Endothelial cell of umbilical vein (primary cell): ENCODE measurements at regions not wholly inside any gene's neighbourhood (a gene's known extent, or its start where the extent isn't known, plus 50 kb on each side); places are given as distances from the start of the nearest gene placed in this dataset.
A peak's percentile ranks its signal among the peaks of the same experiment; 100 is the strongest.

Experiments
- BruUV-seq: library from RNA; stranded (reverse); fragments of 400-500 nt; replicated peaks from 2 replicates; lab custom pipeline; 2021; lab: Mats Ljungman, UMichigan
- CTCF ChIA-PET: fragments of 300-600, 350-600 bp; sonication (Branson Sonifier 250); formaldehyde crosslinking; loops from one replicate; lab custom pipeline; 2021; ENCODE audit warnings: antibody characterized with exemption, inconsistent platforms; lab: Charles Lee
- POLR2A ChIA-PET: fragments of 300-600, 350-600 bp; sonication (Branson Sonifier 250); formaldehyde crosslinking; loops from one replicate; lab custom pipeline; 2021; ENCODE audit warnings: antibody characterized with exemption, inconsistent platforms; lab: Charles Lee
- DNase-seq: peaks from one replicate; pipeline ENCODE4 v3.0.0-alpha.2; 2011; ENCODE audit warnings: low read depth, low spot score
- FAIRE-seq: peaks from 2 replicates; lab custom pipeline; 2011; peaks lifted over from hg19 to GRCh38; lab: Jason Lieb, UNC
- H2AFZ ChIP-seq: 2 replicates; pipeline ENCODE4 v1.6.0; 2012; ENCODE audit warnings: low read depth, low read length, control low read depth, inconsistent platforms
- H3K27ac ChIP-seq: 2 replicates; pipeline ENCODE4 v1.5.1; 2011; ENCODE audit warnings: low read depth, mild to moderate bottlenecking, control low read depth, low read length, moderate library complexity; ENCODE audit not compliant: insufficient read depth
- H3K27me3 ChIP-seq, 2 experiments: 2 replicates each; pipeline versions ENCODE4 v1.6.0 to v1.6.1; 2011; ENCODE audit warnings: low read length in 2 of 2, mixed read lengths in 1 of 2; ENCODE audit not compliant: control insufficient read depth in 2 of 2, insufficient read depth in 2 of 2
- H3K36me3 ChIP-seq, 2 experiments: 2 replicates in 1 of 2; 3 replicates in 1 of 2; pipeline ENCODE4 v1.5.1; 2011; ENCODE audit warnings: low read length in 2 of 2, mild to moderate bottlenecking in 1 of 2, moderate library complexity in 1 of 2; ENCODE audit not compliant: control insufficient read depth in 2 of 2, insufficient read depth in 2 of 2; ENCODE audit errors: extremely low read depth in 1 of 2
- H3K4me1 ChIP-seq: 3 replicates; pipeline ENCODE4 v1.5.1; 2011; ENCODE audit warnings: mild to moderate bottlenecking, low read length; ENCODE audit not compliant: control insufficient read depth, insufficient read depth; ENCODE audit errors: extremely low read depth
- H3K4me2 ChIP-seq: 2 replicates; pipeline ENCODE4 v1.6.1; 2011; ENCODE audit warnings: low read length, control low read depth, mixed read lengths; ENCODE audit not compliant: insufficient read depth
- H3K4me3 ChIP-seq, 3 experiments: fragments of 200-600 bp in 1 of 3; sonication (generic), shearing (Covaris generic) in 1 of 3; replicated peaks in 1 of 3; 2 replicates each; pipeline ENCODE4 v1.5.1; 2011 to 2016; ENCODE audit warnings: control low read depth in 3 of 3, low read length in 3 of 3, mild to moderate bottlenecking in 2 of 3, inconsistent platforms in 1 of 3, low read depth in 1 of 3, moderate library complexity in 1 of 3; ENCODE audit not compliant: insufficient read depth in 1 of 3
- H3K79me2 ChIP-seq: 2 replicates; pipeline ENCODE4 v1.6.0; 2012; ENCODE audit warnings: low read length, inconsistent platforms; ENCODE audit not compliant: control insufficient read depth, insufficient read depth
- H3K9ac ChIP-seq: replicated peaks from 2 replicates; pipeline ENCODE3; 2011; ENCODE audit warnings: low read length, control low read depth; ENCODE audit not compliant: insufficient read depth; ENCODE audit errors: extremely low read depth
- H3K9me1 ChIP-seq: replicated peaks from 3 replicates; pipeline ENCODE4 v1.6.0; 2011; ENCODE audit warnings: mild to moderate bottlenecking, low read length; ENCODE audit not compliant: control insufficient read depth, insufficient read depth; ENCODE audit errors: extremely low read depth
- H3K9me3 ChIP-seq: replicated peaks from 2 replicates; pipeline ENCODE4 v1.5.1; 2012; ENCODE audit warnings: low read length, inconsistent platforms; ENCODE audit not compliant: control insufficient read depth, insufficient read depth
- H4K20me1 ChIP-seq: replicated peaks from 2 replicates; pipeline ENCODE3; 2011; ENCODE audit warnings: mild to moderate bottlenecking, low read length; ENCODE audit not compliant: control insufficient read depth, insufficient read depth; ENCODE audit errors: extremely low read depth
- EZH2 ChIP-seq: IDR thresholded peaks from 2 replicates; pipeline ENCODE4 v1.6.1; 2012; ENCODE audit warnings: borderline replicate concordance, low read depth, mild to moderate bottlenecking, moderate library complexity, low read length, inconsistent platforms; ENCODE audit not compliant: severe bottlenecking
- MYC ChIP-seq: IDR thresholded peaks from one replicate; pipeline ENCODE4 v1.6.1; 2011; ENCODE audit warnings: mild to moderate bottlenecking, low read depth, low read length
- POLR2A ChIP-seq: IDR thresholded peaks from 2 replicates; pipeline ENCODE4 v1.6.1; 2012; ENCODE audit warnings: low read depth, mild to moderate bottlenecking, control low read depth, low read length
- dilution Hi-C: fragments of 300-500 bp; cut with MboI; formaldehyde crosslinking; loops from one replicate; pipeline ENCODE4 v1.15.0; 2019; ENCODE audit warnings: low sequenced_read_pairs; ENCODE audit not compliant: extremely low pct_ligation_motif_present
- intact Hi-C: fragments of 100-400 bp; cut with micrococcal nuclease; formaldehyde crosslinking; loops from one replicate; pipeline ENCODE4 v1.10.0; 2022
- TF ChIP-seq, protein P1 (sequence below), 2 donors: IDR thresholded peaks; 1 replicate in 1 of 2; 2 replicates in 1 of 2; pipeline ENCODE4 v1.5.1; 2011; ENCODE audit warnings: low read length in 2 of 2, mild to moderate bottlenecking in 2 of 2, moderate library complexity in 2 of 2, control low read depth in 1 of 2, inconsistent platforms in 1 of 2, low read depth in 1 of 2; ENCODE audit not compliant: insufficient read depth in 1 of 2; ENCODE audit errors: extremely low read depth in 1 of 2

DNA sequence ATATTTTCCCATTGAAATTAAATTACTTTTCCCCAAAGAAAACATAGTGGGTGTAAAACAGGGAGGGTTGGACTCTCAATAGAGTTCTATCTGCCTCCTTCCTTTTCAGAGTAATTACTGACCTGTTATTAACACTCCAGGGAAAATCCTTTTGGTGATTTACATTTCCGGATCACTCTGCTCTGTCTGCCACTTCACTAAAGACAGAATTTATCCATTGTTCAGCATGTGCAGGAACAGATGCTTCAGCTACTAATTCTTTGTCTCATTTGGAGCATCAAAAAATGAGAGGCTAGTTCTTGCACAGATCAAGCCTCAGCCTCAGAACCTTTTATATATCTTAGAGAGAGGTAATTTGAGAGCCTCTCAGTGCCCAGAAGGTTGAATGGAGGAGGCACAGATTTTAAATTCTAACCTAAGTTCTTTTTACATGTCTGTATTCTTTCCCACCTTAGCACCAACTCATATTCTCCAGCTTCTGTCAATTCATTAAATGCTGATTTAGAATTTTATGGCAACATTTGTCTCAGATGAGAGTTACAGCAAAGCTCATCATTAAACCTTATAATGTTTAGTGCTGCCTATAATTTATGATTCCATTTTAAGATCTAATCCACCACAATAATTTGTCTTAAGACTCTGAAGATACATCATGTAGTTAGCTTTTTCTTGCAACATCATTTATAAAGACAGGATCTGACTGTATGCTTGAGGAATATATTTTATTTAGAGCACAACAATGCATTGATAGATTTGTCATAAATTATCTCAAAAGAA is 1494.4 kb downstream of the STIM2 start:
- no peaks in the 10 kb centered on the region for H3K9me3 ChIP-seq
- H3K4me2 ChIP-seq = peak overlapping the region; percentile 86
- no peaks in the 10 kb centered on the region for H4K20me1 ChIP-seq
- H3K36me3 ChIP-seq = no peaks in the 10 kb centered on the region
- CTCF ChIA-PET = interaction anchor here (1.0 kb wide), 2 partner anchors 9 to 130 kb away, joined by 3 to 4 read pairs; no protein-coding TSS in a partner anchor
- H3K79me2 ChIP-seq = no peaks in the 10 kb centered on the region
- H3K27me3 ChIP-seq = no peaks in the 10 kb centered on the region
- FAIRE-seq = no peak
- H3K27ac ChIP-seq = peak overlapping the region; percentile 79
- TF ChIP-seq MYC (no peak), POLR2A (peak; percentile 34)
- DNase-seq = no peak
- TSS peak; percentile 84 for BruUV-seq
- intact Hi-C loops = loop anchor here (1.0 to 5.0 kb wide), 3 partner anchors 14 to 202 kb away; no protein-coding TSS in a partner anchor
- dilution Hi-C loops = no loop called here
- peak overlapping the region; percentile 57 for H2AFZ ChIP-seq
- POLR2A ChIA-PET = no interaction called here
- H3K4me1 ChIP-seq = peaks cover 25% of the 10 kb centered on the region
- H3K9me1 ChIP-seq = no peaks in the 10 kb centered on the region
- peak overlapping the region; percentile 38 for H3K9ac ChIP-seq
- peak overlapping the region in 1 of 3 experiments; percentile 38 for H3K4me3 ChIP-seq

DNA sequence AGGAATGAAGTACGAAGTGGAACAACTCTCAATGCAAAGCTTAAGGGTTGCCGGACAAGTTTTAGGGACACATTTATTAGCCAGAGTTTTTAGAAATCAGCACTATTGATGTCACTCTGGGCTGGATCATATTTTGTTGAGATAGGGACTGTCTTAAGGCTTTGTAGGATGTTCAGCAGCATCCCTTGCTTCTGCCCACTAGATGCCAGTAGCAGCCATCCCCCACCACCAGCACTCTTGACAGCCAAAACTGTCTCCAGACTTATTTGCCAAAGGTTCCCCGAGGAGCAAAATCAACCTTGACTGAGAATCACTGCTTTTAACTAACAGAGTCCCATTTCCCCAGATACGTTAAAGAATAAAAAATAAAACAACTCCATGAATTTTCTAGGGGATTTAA is 1497.3 kb downstream of the STIM2 start:
- POLR2A ChIA-PET = no interaction called here
- FAIRE-seq = no peak
- BruUV-seq = no TSS peak
- H4K20me1 ChIP-seq = no peaks in the 10 kb centered on the region
- H3K27ac ChIP-seq = no peak overlapping the region
- no peaks in the 10 kb centered on the region for H3K36me3 ChIP-seq
- intact Hi-C loops (no loop called here), dilution Hi-C loops (no loop called here)
- H3K9ac ChIP-seq = no peak overlapping the region
- no peaks in the 10 kb centered on the region for H3K79me2 ChIP-seq
- H3K27me3 ChIP-seq = no peaks in the 10 kb centered on the region
- no peak overlapping the region for H3K4me2 ChIP-seq
- no peaks in the 10 kb centered on the region for H3K9me3 ChIP-seq
- peak overlapping the region; percentile 41 for H2AFZ ChIP-seq
- no peak overlapping the region for H3K4me3 ChIP-seq
- H3K4me1 ChIP-seq = peaks cover 25% of the 10 kb centered on the region
- H3K9me1 ChIP-seq = no peaks in the 10 kb centered on the region
- CTCF ChIA-PET = no interaction called here
- DNase-seq = no peak
- TF ChIP-seq, protein P1, sequence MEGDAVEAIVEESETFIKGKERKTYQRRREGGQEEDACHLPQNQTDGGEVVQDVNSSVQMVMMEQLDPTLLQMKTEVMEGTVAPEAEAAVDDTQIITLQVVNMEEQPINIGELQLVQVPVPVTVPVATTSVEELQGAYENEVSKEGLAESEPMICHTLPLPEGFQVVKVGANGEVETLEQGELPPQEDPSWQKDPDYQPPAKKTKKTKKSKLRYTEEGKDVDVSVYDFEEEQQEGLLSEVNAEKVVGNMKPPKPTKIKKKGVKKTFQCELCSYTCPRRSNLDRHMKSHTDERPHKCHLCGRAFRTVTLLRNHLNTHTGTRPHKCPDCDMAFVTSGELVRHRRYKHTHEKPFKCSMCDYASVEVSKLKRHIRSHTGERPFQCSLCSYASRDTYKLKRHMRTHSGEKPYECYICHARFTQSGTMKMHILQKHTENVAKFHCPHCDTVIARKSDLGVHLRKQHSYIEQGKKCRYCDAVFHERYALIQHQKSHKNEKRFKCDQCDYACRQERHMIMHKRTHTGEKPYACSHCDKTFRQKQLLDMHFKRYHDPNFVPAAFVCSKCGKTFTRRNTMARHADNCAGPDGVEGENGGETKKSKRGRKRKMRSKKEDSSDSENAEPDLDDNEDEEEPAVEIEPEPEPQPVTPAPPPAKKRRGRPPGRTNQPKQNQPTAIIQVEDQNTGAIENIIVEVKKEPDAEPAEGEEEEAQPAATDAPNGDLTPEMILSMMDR (IDR thresholded peaks at IDR 0.05; ENCODE audit: extremely low read depth in 1 of 2, insufficient read depth in 1 of 2, low read depth in 1 of 2, low read length in 2 of 2) = peak; percentile 10 to 12
- no peak for TF ChIP-seq EZH2
